ENCODE measurements at regions not wholly inside any gene's neighbourhood (a gene's known extent, or its start where the extent isn't known, plus 50 kb on each side); places are given as distances from the start of the nearest gene placed in this dataset.

DNA sequence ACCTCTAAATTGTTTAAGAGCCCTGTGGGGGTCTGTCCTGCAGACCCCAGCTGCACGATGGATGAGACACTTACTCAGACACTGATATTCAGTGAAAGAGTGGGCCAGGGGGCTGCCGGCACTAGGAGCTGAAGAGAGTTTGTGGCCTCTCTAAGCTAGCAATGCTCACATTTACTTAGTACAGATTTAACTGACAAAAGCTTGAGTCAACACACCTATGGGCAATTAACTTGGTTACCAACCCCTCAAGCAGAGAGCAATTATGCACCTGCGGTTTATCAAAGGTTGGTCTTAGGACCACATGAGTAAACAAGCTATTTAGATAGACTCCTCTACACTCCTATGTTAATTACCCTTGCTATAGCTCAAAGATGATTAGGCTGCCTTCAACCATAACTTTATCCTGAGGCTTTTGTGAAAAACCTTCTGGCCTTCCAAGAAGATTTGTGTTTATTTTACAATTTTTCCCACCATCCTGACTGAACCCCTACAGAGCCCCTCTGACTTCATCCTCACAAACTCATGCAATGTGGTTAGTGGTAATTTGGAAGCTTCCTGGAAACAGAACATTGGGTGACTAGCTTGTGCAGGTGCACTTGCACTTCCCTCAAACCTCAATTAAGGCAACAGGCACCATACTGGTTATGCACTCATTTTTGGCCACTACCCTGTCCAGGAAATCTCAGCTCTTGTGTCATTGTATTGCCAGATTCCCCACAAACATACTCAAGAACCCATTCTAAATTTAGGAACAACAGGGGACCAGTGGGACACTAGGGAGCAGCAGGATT lies 234.4 kb upstream of the ITM2A start:
- H3K4me3 ChIP-seq (ENCODE audit: low read depth, low read length) = no peak overlapping the region
- DNase-seq (ENCODE audit: low read depth) = no peak
- TF ChIP-seq, protein P1, sequence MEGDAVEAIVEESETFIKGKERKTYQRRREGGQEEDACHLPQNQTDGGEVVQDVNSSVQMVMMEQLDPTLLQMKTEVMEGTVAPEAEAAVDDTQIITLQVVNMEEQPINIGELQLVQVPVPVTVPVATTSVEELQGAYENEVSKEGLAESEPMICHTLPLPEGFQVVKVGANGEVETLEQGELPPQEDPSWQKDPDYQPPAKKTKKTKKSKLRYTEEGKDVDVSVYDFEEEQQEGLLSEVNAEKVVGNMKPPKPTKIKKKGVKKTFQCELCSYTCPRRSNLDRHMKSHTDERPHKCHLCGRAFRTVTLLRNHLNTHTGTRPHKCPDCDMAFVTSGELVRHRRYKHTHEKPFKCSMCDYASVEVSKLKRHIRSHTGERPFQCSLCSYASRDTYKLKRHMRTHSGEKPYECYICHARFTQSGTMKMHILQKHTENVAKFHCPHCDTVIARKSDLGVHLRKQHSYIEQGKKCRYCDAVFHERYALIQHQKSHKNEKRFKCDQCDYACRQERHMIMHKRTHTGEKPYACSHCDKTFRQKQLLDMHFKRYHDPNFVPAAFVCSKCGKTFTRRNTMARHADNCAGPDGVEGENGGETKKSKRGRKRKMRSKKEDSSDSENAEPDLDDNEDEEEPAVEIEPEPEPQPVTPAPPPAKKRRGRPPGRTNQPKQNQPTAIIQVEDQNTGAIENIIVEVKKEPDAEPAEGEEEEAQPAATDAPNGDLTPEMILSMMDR (IDR thresholded peaks at IDR 0.05; ENCODE audit: control insufficient read depth, extremely low read depth, insufficient read depth) = no peak

DNA sequence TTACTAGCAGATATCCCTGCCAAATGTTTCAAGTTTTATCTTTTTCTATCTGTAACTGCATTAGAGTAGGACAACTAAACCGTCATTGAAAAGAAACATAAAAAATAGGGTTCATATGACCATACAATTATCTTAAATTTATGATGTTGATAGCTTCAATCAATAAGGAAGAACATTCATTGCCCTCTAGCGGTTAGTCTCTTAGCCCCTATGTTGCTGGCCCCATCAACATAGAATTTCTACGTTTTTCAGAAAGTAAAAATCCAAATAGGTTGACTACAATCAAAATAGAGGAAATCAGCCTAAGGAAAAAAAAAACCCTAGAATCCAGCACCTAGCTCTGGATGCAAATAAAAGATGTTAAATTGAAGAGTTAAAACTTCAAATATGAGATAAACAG lies 225.1 kb upstream of the ITM2A start:
- TF ChIP-seq, protein P1 (IDR thresholded peaks at IDR 0.05; ENCODE audit: control insufficient read depth, extremely low read depth, insufficient read depth) = peak; percentile 39
- no peak for DNase-seq (ENCODE audit: low read depth)

DNA sequence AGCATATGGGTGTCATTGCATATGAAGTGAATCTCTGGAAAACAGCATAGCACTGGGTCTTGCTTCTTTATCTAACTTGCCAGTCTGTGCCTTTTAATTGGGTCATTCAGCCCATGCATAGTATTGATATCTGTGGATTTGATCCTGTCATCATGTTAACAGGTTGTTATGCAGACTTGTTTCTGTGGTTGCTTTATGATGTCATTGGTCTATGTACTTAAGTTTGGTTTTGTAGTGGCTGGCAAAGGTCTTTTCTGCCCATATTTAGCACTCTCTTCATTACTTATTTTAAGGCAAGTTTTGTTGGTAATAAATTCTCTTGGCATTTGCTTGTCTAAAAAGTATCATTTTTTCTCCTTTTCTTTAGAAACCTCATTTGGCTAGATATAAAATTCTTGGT lies 221.1 kb upstream of the ITM2A start:
- no peak overlapping the region for H3K4me3 ChIP-seq (ENCODE audit: low read depth, low read length)
- DNase-seq (ENCODE audit: low read depth) = no peak
- TF ChIP-seq, protein P1 (IDR thresholded peaks at IDR 0.05; ENCODE audit: control insufficient read depth, extremely low read depth, insufficient read depth) = no peak

More for the DNA sequence above, 225.1 kb upstream of the ITM2A start:
- H3K4me3 ChIP-seq (ENCODE audit: low read depth, low read length) = no peak overlapping the region

DNA sequence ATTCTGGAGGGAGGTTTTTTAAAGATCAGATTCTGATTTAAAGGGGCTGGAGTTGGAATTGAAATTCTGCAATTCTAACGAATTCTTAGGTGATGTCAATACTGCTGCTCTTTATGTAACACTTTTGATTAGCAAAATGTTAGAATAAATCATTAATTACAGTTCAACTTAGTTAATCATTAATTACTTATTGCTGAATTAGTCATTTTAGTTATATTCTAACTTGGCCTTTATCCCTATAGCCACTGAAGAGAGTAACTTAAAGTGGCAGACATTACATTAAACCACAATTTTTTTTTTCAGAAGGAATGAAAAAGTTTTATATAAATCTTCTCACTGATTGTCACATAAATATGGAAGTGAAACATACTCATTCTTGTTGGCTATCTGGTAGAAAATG lies 206.6 kb upstream of the ITM2A start:
- H3K4me3 ChIP-seq (ENCODE audit: low read depth, low read length) = no peak overlapping the region
- TF ChIP-seq, protein P1 (IDR thresholded peaks at IDR 0.05; ENCODE audit: control insufficient read depth, extremely low read depth, insufficient read depth) = no peak
- no peak for DNase-seq (ENCODE audit: low read depth)

DNA sequence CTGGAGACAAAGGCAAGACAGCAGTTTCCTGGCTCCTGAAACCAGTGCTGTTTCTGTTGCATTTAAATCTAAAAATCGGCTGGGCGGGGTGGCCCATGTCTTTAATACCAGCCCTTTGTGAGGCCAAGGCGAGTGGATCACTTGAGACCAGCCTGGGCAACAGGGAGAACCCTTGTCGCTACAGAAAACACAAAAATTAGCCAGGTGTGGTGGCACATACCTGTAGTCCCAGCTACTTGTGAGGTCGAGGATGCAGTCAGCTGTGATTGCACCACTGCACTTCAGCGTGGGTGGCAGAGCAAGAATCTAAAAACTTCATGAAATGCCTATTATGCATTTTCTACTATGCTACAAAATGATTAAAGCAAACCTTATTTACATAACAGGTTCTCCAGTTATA lies 205.4 kb upstream of the ITM2A start:
- TF ChIP-seq, protein P1 (IDR thresholded peaks at IDR 0.05; ENCODE audit: control insufficient read depth, extremely low read depth, insufficient read depth) = no peak
- no peak for DNase-seq (ENCODE audit: low read depth)
- H3K4me3 ChIP-seq (ENCODE audit: low read depth, low read length) = no peak overlapping the region

DNA sequence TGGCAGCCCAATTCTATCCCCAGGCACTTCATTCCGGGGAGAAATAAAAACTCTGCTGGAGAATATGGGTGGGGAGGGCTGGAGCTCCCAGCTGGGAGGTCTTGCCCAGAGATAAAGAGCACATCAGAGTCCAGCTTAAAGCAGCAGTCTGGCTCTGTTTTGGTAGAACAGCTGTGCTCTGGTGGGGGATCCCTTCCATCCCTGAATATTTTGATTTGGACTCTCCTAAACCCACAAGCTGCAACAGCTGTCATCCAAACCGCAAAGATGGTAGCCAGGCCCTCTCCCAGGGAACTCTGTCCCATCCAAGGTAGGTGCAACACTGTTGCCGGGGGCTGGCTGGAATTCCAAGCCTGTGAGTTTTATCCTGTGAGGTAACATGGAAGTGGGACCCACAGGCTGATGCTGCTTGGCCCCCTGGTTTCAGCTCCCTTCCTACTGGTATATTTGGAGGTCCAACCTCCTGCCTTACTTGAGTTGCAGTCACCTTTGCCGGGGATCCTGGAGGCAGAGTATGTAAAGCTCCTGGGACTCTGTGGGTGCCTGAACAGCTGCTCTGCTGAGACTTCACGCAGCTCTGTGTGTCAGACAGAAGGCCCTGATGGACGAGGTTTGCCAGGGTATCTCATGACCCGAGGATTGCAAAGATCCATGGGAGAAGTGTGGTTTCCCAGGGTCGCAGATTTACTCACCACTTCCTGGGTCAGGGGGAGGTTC lies 203.5 kb upstream of the ITM2A start:
- H3K4me3 ChIP-seq (ENCODE audit: low read depth, low read length) = no peak overlapping the region
- no peak for DNase-seq (ENCODE audit: low read depth)
- TF ChIP-seq, protein P1 (IDR thresholded peaks at IDR 0.05; ENCODE audit: control insufficient read depth, extremely low read depth, insufficient read depth) = no peak

Data from LNCaP clone FGC (cell line).